ENCODE measurements at regions not wholly inside any gene's neighbourhood (a gene's known extent, or its start where the extent isn't known, plus 50 kb on each side); places are given as distances from the start of the nearest gene placed in this dataset.

GRCh38 chr2:122583159-122583917 is 827.9 kb downstream of the TSN start:
- Histone ChIP-seq H3K27me3 (ENCODE audit: control insufficient read depth, insufficient read depth, low read length) (no peaks in the 10 kb centered on the region), H3K27ac (ENCODE audit: low read depth, low read length) (no peak overlapping the region), H3K9me3 (ENCODE audit: control insufficient read depth, insufficient read depth, low read length) (peaks cover 2% of the 10 kb centered on the region), H3K4me3 (ENCODE audit: low read depth, low read length) (no peak overlapping the region)
- POLR2A ChIA-PET, result no interaction called here
- no peak for DNase-seq (ENCODE audit: low read depth, low spot score)
- TF ChIP-seq CTCF (IDR thresholded peaks at IDR 0.05; ENCODE audit: low read depth, low read length), result no peak
- CTCF ChIA-PET, result no interaction called here

- H3K9me3 ChIP-seq (ENCODE audit: control insufficient read depth, insufficient read depth, low read length), result peaks cover 6% of the 10 kb centered on the region
- TF ChIP-seq CTCF (IDR thresholded peaks at IDR 0.05; ENCODE audit: low read depth, low read length), result no peak
- H3K27ac ChIP-seq (ENCODE audit: low read depth, low read length), result no peak overlapping the region
- ChIA-PET POLR2A (no interaction called here), CTCF (no interaction called here)
- no peaks in the 10 kb centered on the region for H3K27me3 ChIP-seq (ENCODE audit: control insufficient read depth, insufficient read depth, low read length)
- H3K4me3 ChIP-seq (ENCODE audit: low read depth, low read length), result no peak overlapping the region
- no peak for DNase-seq (ENCODE audit: low read depth, low spot score)
These were observed 835.1 kb downstream of the TSN start for GRCh38 chr2:122590524-122590923.

- no peak for TF ChIP-seq CTCF (IDR thresholded peaks at IDR 0.05; ENCODE audit: low read depth, low read length)
- no peaks in the 10 kb centered on the region for H3K27me3 ChIP-seq (ENCODE audit: control insufficient read depth, insufficient read depth, low read length)
- no peak overlapping the region for H3K27ac ChIP-seq (ENCODE audit: low read depth, low read length)
- H3K4me3 ChIP-seq (ENCODE audit: low read depth, low read length), result no peak overlapping the region
- H3K9me3 ChIP-seq (ENCODE audit: control insufficient read depth, insufficient read depth, low read length), result peaks cover 6% of the 10 kb centered on the region; the same call in 1 of the 2 replicates
- no peak for DNase-seq (ENCODE audit: low read depth, low spot score)
- POLR2A ChIA-PET, result no interaction called here
- CTCF ChIA-PET, result no interaction called here
These were observed 839.6 kb downstream of the TSN start for GRCh38 chr2:122595065-122595464.

GRCh38 chr2:122596598-122596997 is 841.1 kb downstream of the TSN start:
- H3K27ac ChIP-seq (ENCODE audit: low read depth, low read length), result no peak overlapping the region
- CTCF ChIA-PET, result no interaction called here
- no peak for TF ChIP-seq CTCF (IDR thresholded peaks at IDR 0.05; ENCODE audit: low read depth, low read length)
- no peak overlapping the region for H3K4me3 ChIP-seq (ENCODE audit: low read depth, low read length)
- no peak for DNase-seq (ENCODE audit: low read depth, low spot score)
- POLR2A ChIA-PET, result no interaction called here
- no peaks in the 10 kb centered on the region for H3K27me3 ChIP-seq (ENCODE audit: control insufficient read depth, insufficient read depth, low read length)
- H3K9me3 ChIP-seq (ENCODE audit: control insufficient read depth, insufficient read depth, low read length), result peaks cover 6% of the 10 kb centered on the region; the same call in 1 of the 2 replicates

GRCh38 chr2:122598784-122599183 is 843.3 kb downstream of the TSN start:
- H3K4me3 ChIP-seq (ENCODE audit: low read depth, low read length), result no peak overlapping the region
- no peak for TF ChIP-seq CTCF (IDR thresholded peaks at IDR 0.05; ENCODE audit: low read depth, low read length)
- H3K27me3 ChIP-seq (ENCODE audit: control insufficient read depth, insufficient read depth, low read length), result no peaks in the 10 kb centered on the region
- H3K9me3 ChIP-seq (ENCODE audit: control insufficient read depth, insufficient read depth, low read length), result peaks cover 3% of the 10 kb centered on the region; the same call in 1 of the 2 replicates
- ChIA-PET CTCF (no interaction called here), POLR2A (no interaction called here)
- no peak for DNase-seq (ENCODE audit: low read depth, low spot score)
- no peak overlapping the region for H3K27ac ChIP-seq (ENCODE audit: low read depth, low read length)
